A673 (cell line): ENCODE measurements at regions not wholly inside any gene's neighbourhood (a gene's known extent, or its start where the extent isn't known, plus 50 kb on each side); places are given as distances from the start of the nearest gene placed in this dataset.

Experiments
- BruUV-seq: library from RNA; stranded (reverse); fragments of 400-500 nt; replicated peaks from 2 replicates; lab custom pipeline; 2021; lab: Mats Ljungman, UMichigan
- CTCF ChIA-PET: fragments of 300-600 bp; sonication (Branson Sonifier 250); formaldehyde crosslinking; loops from one replicate; lab custom pipeline; 2022; ENCODE audit warnings: antibody characterized with exemption; lab: Charles Lee
- POLR2A ChIA-PET: fragments of 300-600 bp; sonication (Branson Sonifier 250); formaldehyde crosslinking; loops from one replicate; lab custom pipeline; 2022; ENCODE audit warnings: antibody characterized with exemption; ENCODE audit not compliant: low non-redundant PET; lab: Charles Lee
- DNase-seq: peaks from one replicate; pipeline ENCODE4 v3.0.0-alpha.2; 2015; ENCODE audit warnings: low spot score
- H3K27ac ChIP-seq: fragments of 200-600 bp; sonication (generic); 2 replicates; pipeline ENCODE4 v1.5.1; 2016; ENCODE audit warnings: mixed run types, low read depth, mild to moderate bottlenecking, mixed read lengths, antibody characterized with exemption, low read length; ENCODE audit not compliant: poor library complexity, severe bottlenecking
- H3K27me3 ChIP-seq: fragments of 200-600 bp; sonication (generic); replicated peaks from 2 replicates; pipeline ENCODE4 v1.6.1; 2017; ENCODE audit warnings: mixed run types, low read depth, mild to moderate bottlenecking, mixed read lengths, antibody characterized with exemption, low read length; ENCODE audit not compliant: insufficient read depth, poor library complexity
- H3K36me3 ChIP-seq: fragments of 200-600 bp; sonication (generic); 2 replicates; pipeline ENCODE4 v1.6.1; 2016; ENCODE audit warnings: mixed run types, mild to moderate bottlenecking, mixed read lengths, antibody characterized with exemption, low read length; ENCODE audit not compliant: insufficient read depth, poor library complexity, severe bottlenecking
- H3K4me1 ChIP-seq: fragments of 200-600 bp; sonication (generic); 2 replicates; pipeline ENCODE4 v1.6.1; 2017; ENCODE audit warnings: mixed run types, mild to moderate bottlenecking, mixed read lengths, antibody characterized with exemption, low read length; ENCODE audit not compliant: insufficient read depth, poor library complexity, severe bottlenecking
- H3K4me3 ChIP-seq: fragments of 200-600 bp; sonication (generic); 2 replicates; pipeline ENCODE4 v1.5.1; 2016; ENCODE audit warnings: low read depth, mixed run types, mild to moderate bottlenecking, mixed read lengths, low read length; ENCODE audit not compliant: poor library complexity, severe bottlenecking
- H3K9me3 ChIP-seq: fragments of 200-600 bp; sonication (generic); 2 replicates; pipeline ENCODE4 v1.6.1; 2016; ENCODE audit warnings: mixed run types, low read depth, mild to moderate bottlenecking, mixed read lengths, antibody characterized with exemption, low read length; ENCODE audit not compliant: poor library complexity, severe bottlenecking
- EZH2 ChIP-seq: fragments of 200-600 bp; sonication (generic); IDR thresholded peaks from 2 replicates; pipeline ENCODE4 v1.6.1; 2017; ENCODE audit warnings: borderline replicate concordance, low read depth, mild to moderate bottlenecking, mixed read lengths, antibody characterized with exemption, low read length; ENCODE audit not compliant: poor library complexity, severe bottlenecking
- intact Hi-C: fragments of 100-400 bp; cut with micrococcal nuclease; formaldehyde crosslinking; loops from one replicate; pipeline ENCODE4 v1.10.0; 2022; ENCODE audit not compliant: unreplicated experiment
- TF ChIP-seq, protein P1 (sequence below): fragments of 300-800, 200-600 bp; sonication (generic); conservative IDR thresholded peaks from 2 replicates; pipeline ENCODE4 v1.5.1; 2017; ENCODE audit warnings: low read depth, mild to moderate bottlenecking, antibody characterized with exemption, low read length, moderate library complexity, mixed read lengths

DNA sequence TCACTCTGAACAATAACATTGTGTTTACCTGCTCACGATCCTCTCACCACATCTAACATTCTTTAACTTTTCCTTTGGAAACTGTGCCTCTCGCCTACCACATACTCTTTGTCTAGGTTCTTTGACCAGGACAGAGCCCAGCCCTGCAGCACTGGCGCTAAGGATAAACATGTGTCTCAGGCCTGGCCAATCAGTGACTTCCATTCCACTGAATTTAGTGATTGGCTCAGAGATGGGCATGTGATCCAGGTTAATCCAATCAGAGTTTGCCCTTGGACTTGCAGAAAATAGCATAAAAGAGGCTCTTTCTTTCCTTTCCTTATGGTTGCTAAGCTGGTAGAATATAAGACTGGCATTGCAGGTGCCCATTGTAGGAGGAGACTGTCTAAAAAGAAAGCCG is 605.7 kb downstream of the MATN1 start:
- no TSS peak for BruUV-seq
- no peak for DNase-seq
- intact Hi-C loops = no loop called here
- Histone ChIP-seq H3K36me3 (no peaks in the 10 kb centered on the region), H3K4me3 (no peak overlapping the region), H3K27ac (no peak overlapping the region), H3K27me3 (no peaks in the 10 kb centered on the region), H3K4me1 (no peaks in the 10 kb centered on the region), H3K9me3 (no peaks in the 10 kb centered on the region)
- POLR2A ChIA-PET = no interaction called here
- CTCF ChIA-PET = interaction anchor here (0.6 kb wide), 1 partner anchor 258 kb away, joined by 3 read pairs; no protein-coding TSS in a partner anchor
- TF ChIP-seq, protein P1, sequence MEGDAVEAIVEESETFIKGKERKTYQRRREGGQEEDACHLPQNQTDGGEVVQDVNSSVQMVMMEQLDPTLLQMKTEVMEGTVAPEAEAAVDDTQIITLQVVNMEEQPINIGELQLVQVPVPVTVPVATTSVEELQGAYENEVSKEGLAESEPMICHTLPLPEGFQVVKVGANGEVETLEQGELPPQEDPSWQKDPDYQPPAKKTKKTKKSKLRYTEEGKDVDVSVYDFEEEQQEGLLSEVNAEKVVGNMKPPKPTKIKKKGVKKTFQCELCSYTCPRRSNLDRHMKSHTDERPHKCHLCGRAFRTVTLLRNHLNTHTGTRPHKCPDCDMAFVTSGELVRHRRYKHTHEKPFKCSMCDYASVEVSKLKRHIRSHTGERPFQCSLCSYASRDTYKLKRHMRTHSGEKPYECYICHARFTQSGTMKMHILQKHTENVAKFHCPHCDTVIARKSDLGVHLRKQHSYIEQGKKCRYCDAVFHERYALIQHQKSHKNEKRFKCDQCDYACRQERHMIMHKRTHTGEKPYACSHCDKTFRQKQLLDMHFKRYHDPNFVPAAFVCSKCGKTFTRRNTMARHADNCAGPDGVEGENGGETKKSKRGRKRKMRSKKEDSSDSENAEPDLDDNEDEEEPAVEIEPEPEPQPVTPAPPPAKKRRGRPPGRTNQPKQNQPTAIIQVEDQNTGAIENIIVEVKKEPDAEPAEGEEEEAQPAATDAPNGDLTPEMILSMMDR = no peak
- no peak for TF ChIP-seq EZH2

DNA sequence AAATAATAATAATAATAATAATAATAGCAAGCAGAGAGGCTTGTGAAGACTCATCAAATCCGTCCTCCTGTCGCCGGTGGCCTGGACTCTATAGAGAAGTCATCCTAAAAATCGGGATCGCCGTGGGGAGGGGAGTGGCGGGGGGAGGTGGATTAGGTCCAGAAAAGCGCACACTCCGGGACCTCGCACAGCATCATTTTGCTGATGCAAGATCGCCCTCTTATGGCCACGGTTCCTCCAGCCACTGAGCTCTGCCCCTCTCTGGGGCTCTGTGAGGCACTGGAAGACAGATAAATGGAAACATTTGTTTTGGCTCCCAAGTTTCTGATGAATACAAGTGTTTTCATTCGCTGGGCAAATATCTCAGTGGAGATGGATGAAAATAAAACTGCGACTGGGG is 612.0 kb downstream of the MATN1 start:
- Histone ChIP-seq H3K9me3 (no peaks in the 10 kb centered on the region), H3K36me3 (no peaks in the 10 kb centered on the region), H3K4me3 (no peak overlapping the region), H3K4me1 (peaks cover 8% of the 10 kb centered on the region), H3K27me3 (no peaks in the 10 kb centered on the region), H3K27ac (peak overlapping the region; percentile 55)
- POLR2A ChIA-PET = no interaction called here
- TF ChIP-seq, protein P1 = peak; percentile 77
- no peak for TF ChIP-seq EZH2
- intact Hi-C loops = loop anchor here (2.0 to 5.0 kb wide), 2 partner anchors 271 to 403 kb away; no protein-coding TSS in a partner anchor
- peak; percentile 83 for DNase-seq
- BruUV-seq = no TSS peak
- CTCF ChIA-PET = interaction anchor here (0.5 to 1.3 kb wide), 8 partner anchors 11 to 423 kb away, joined by 3 to 11 read pairs (median 3); no protein-coding TSS in a partner anchor

GRCh38 chr1:30110846-30111245 is 612.5 kb downstream of the MATN1 start:
- intact Hi-C loops = loop anchor here (2.0 to 5.0 kb wide), 2 partner anchors 271 to 402 kb away; no protein-coding TSS in a partner anchor
- Histone ChIP-seq H3K9me3 (no peaks in the 10 kb centered on the region), H3K4me3 (no peak overlapping the region), H3K27ac (no peak overlapping the region), H3K36me3 (no peaks in the 10 kb centered on the region), H3K4me1 (peaks cover 8% of the 10 kb centered on the region), H3K27me3 (no peaks in the 10 kb centered on the region)
- no peak for DNase-seq
- ChIA-PET CTCF (interaction anchor here (1.1 to 1.3 kb wide), 3 partner anchors 47 to 318 kb away, joined by 5 to 11 read pairs (median 9); no protein-coding TSS in a partner anchor), POLR2A (no interaction called here)
- TF ChIP-seq EZH2 = no peak
- TF ChIP-seq, protein P1 = no peak
- no TSS peak for BruUV-seq
